IPS-18c (cell line): ENCODE measurements at regions not wholly inside any gene's neighbourhood (a gene's known extent, or its start where the extent isn't known, plus 50 kb on each side); places are given as distances from the start of the nearest gene placed in this dataset.

Experiments
- H3K4me3 ChIP-seq: 2 replicates; pipeline ENCODE4 v1.7.0; 2013; ENCODE audit warnings: low read depth, mild to moderate bottlenecking, low read length, moderate library complexity; ENCODE audit not compliant: insufficient read depth
- H3K9me3 ChIP-seq: one replicate; pipeline ENCODE4 v1.6.1; 2013; ENCODE audit warnings: mild to moderate bottlenecking, low read length, moderate library complexity; ENCODE audit not compliant: control insufficient read depth, insufficient read depth

- Histone ChIP-seq H3K4me3 (no peak overlapping the region), H3K9me3 (no peaks in the 10 kb centered on the region)
Measured at GRCh38 chr9:13629067-13629466, 349.6 kb upstream of the MPDZ start.

- Histone ChIP-seq H3K9me3 (no peaks in the 10 kb centered on the region), H3K4me3 (no peak overlapping the region)
Measured at GRCh38 chr9:13628526-13628925, 349.0 kb upstream of the MPDZ start.

- no peak overlapping the region for H3K4me3 ChIP-seq
- H3K9me3 ChIP-seq = no peaks in the 10 kb centered on the region
Measured at GRCh38 chr9:13627502-13627901, 348.0 kb upstream of the MPDZ start.

- H3K4me3 ChIP-seq = no peak overlapping the region
- no peaks in the 10 kb centered on the region for H3K9me3 ChIP-seq
Measured at GRCh38 chr9:13627071-13627470, 347.6 kb upstream of the MPDZ start.

- Histone ChIP-seq H3K4me3 (no peak overlapping the region), H3K9me3 (no peaks in the 10 kb centered on the region)
Measured at GRCh38 chr9:13626601-13627000, 347.1 kb upstream of the MPDZ start.

- H3K4me3 ChIP-seq = no peak overlapping the region
- H3K9me3 ChIP-seq = no peaks in the 10 kb centered on the region
Measured at GRCh38 chr9:13621872-13622564, 342.5 kb upstream of the MPDZ start.

GRCh38 chr9:13616491-13617035 lies 337.1 kb upstream of the MPDZ start:
- H3K9me3 ChIP-seq = no peaks in the 10 kb centered on the region
- H3K4me3 ChIP-seq = no peak overlapping the region

- no peak overlapping the region for H3K4me3 ChIP-seq
Measured at GRCh38 chr9:13615660-13616490, 336.4 kb upstream of the MPDZ start.

GRCh38 chr9:13614060-13614459 lies 334.6 kb upstream of the MPDZ start:
- Histone ChIP-seq H3K4me3 (no peak overlapping the region), H3K9me3 (no peaks in the 10 kb centered on the region)

More at GRCh38 chr9:13615660-13616490, 336.4 kb upstream of the MPDZ start:
- no peaks in the 10 kb centered on the region for H3K9me3 ChIP-seq

GRCh38 chr9:13613296-13613695 lies 333.8 kb upstream of the MPDZ start:
- Histone ChIP-seq H3K9me3 (no peaks in the 10 kb centered on the region), H3K4me3 (no peak overlapping the region)

GRCh38 chr9:13608451-13608850 lies 329.0 kb upstream of the MPDZ start:
- H3K4me3 ChIP-seq = no peak overlapping the region
- no peaks in the 10 kb centered on the region for H3K9me3 ChIP-seq

GRCh38 chr9:13607481-13608441 lies 328.3 kb upstream of the MPDZ start:
- no peak overlapping the region for H3K4me3 ChIP-seq
- no peaks in the 10 kb centered on the region for H3K9me3 ChIP-seq

GRCh38 chr9:13606586-13606985 lies 327.1 kb upstream of the MPDZ start:
- H3K9me3 ChIP-seq = no peaks in the 10 kb centered on the region
- no peak overlapping the region for H3K4me3 ChIP-seq

- Histone ChIP-seq H3K9me3 (no peaks in the 10 kb centered on the region), H3K4me3 (no peak overlapping the region)
Measured at GRCh38 chr9:13603921-13604320, 324.4 kb upstream of the MPDZ start.

GRCh38 chr9:13598738-13599137 lies 319.2 kb upstream of the MPDZ start:
- H3K4me3 ChIP-seq = no peak overlapping the region
- H3K9me3 ChIP-seq = no peaks in the 10 kb centered on the region

- Histone ChIP-seq H3K4me3 (no peak overlapping the region), H3K9me3 (no peaks in the 10 kb centered on the region)
Measured at GRCh38 chr9:13597427-13597826, 317.9 kb upstream of the MPDZ start.

- no peaks in the 10 kb centered on the region for H3K9me3 ChIP-seq
- no peak overlapping the region for H3K4me3 ChIP-seq
Measured at GRCh38 chr9:13597004-13597403, 317.5 kb upstream of the MPDZ start.
